ENCODE measurements at regions not wholly inside any gene's neighbourhood (a gene's known extent, or its start where the extent isn't known, plus 50 kb on each side); places are given as distances from the start of the nearest gene placed in this dataset.

DNA sequence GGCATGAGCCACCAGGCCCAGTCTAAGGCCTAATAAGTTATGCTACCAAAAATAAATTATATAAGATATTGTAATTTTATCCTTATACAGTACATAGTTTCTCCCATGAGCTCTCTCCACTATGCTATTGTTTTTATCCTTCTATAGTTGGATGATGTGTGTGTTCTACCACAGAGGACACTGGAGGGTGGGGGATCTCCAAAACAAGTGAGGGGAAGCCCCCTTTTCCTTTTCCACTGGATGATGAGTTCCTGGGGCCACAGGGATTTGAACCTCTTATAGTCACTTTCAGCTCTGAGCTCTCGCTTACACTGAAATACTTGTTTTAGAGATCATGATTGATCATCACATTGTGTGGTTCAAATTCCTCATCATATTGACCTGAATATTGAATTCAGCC, 77.6 kb upstream of the VAV3 start:
- Histone ChIP-seq H3K4me3 (ENCODE audit: insufficient read depth, low read depth, low read length) (no peak overlapping the region), H4K5ac (ENCODE audit: low read depth, low read length) (no peak overlapping the region), H3K4me2 (ENCODE audit: low read depth, low read length) (no peak overlapping the region), H3K56ac (ENCODE audit: extremely low read depth, insufficient read depth, low read length) (no peak overlapping the region), H2AFZ (replicated peaks; ENCODE audit: low read length, poor library complexity) (no peak overlapping the region), H3K18ac (ENCODE audit: low read depth, low read length) (no peak overlapping the region), H3K79me1 (ENCODE audit: low read depth in 1 of 2, low read length in 2 of 2) (no peaks in the 10 kb centered on the region), H2BK15ac (ENCODE audit: low read depth, low read length) (no peak overlapping the region), H3K4me1 (ENCODE audit: control insufficient read depth, insufficient read depth, low read length) (no peaks in the 10 kb centered on the region), H2BK120ac (ENCODE audit: low read depth, low read length) (no peak overlapping the region), H2BK5ac (ENCODE audit: low read depth, low read length, poor library complexity, severe bottlenecking) (no peak overlapping the region), H3K9me1 (ENCODE audit: insufficient read depth, low read length) (no peaks in the 10 kb centered on the region), H2BK20ac (ENCODE audit: low read depth, low read length) (no peak overlapping the region), H3K27me3 (ENCODE audit: control insufficient read depth, insufficient read depth, low read length) (no peaks in the 10 kb centered on the region), H4K8ac (ENCODE audit: low read depth in 2 of 2, low read length in 2 of 2) (no peak overlapping the region), H3K36me3 (ENCODE audit: control insufficient read depth, insufficient read depth, low read length) (no peaks in the 10 kb centered on the region), H3K9me3 (ENCODE audit: control insufficient read depth, insufficient read depth, low read length) (no peaks in the 10 kb centered on the region), H4K20me1 (ENCODE audit: insufficient read depth, low read length) (no peaks in the 10 kb centered on the region), H2AK5ac (ENCODE audit: low read depth, low read length) (no peak overlapping the region), H3K4ac (ENCODE audit: low read depth, low read length) (no peak overlapping the region), H3K9ac (ENCODE audit: low read depth, low read length) (no peak overlapping the region), H3K27ac (ENCODE audit: insufficient read depth, low read length) (no peak overlapping the region), H3K23ac (ENCODE audit: low read depth, low read length) (no peak overlapping the region), H2AK9ac (replicated peaks; ENCODE audit: low read depth, low read length, poor library complexity) (no peak overlapping the region), H3K14ac (replicated peaks; ENCODE audit: low read depth, low read length) (no peak overlapping the region), H4K91ac (ENCODE audit: insufficient read depth, low read depth, low read length) (no peak overlapping the region)
- DNase-seq (no peak), ATAC-seq (ENCODE audit: low read depth) (no peak)
- dilution Hi-C loops (cut with HindIII; ENCODE audit: low sequenced_read_pairs, unreplicated experiment), result no loop called here
- intact Hi-C loops (cut with micrococcal nuclease), result no loop called here
- BruUV-seq (replicated peaks), result no TSS peak
- ChIA-PET CTCF (no interaction called here), POLR2A (ENCODE audit: unreplicated experiment) (no interaction called here)
- no CpG with 5 or more reads among the region's 1 CpG for WGBS, 2 experiments (ENCODE audit: extremely low coverage in 2 of 2, insufficient read length in 1 of 2)
- in situ Hi-C loops (cut with MboI; ENCODE audit: low sequenced_read_pairs), result no loop called here
- no peak for TF ChIP-seq CHD1 (IDR thresholded peaks at IDR 0.05; ENCODE audit: low read depth, low read length)
- no peak for TF ChIP-seq CEBPB (IDR thresholded peaks at IDR 0.05; ENCODE audit: low read depth, low read length)
- TF ChIP-seq USF2 (IDR thresholded peaks at IDR 0.05; ENCODE audit: low read depth, low read length), result no peak
- TF ChIP-seq SMC3 (IDR thresholded peaks at IDR 0.05; ENCODE audit: low read depth, low read length), result no peak
- TF ChIP-seq RAD21 (IDR thresholded peaks at IDR 0.05; ENCODE audit: low read length), result no peak
- no peak for TF ChIP-seq BHLHE40 (IDR thresholded peaks at IDR 0.05; ENCODE audit: low read depth, low read length)
- no peak for TF ChIP-seq NFE2L2 (IDR thresholded peaks at IDR 0.05; ENCODE audit: low read depth, low read length)
- TF ChIP-seq MAZ (IDR thresholded peaks at IDR 0.05; ENCODE audit: borderline replicate concordance, low read depth, low read length), result no peak
- TF ChIP-seq FOS (IDR thresholded peaks at IDR 0.05; ENCODE audit: low read depth, low read length), result no peak
- no peak for TF ChIP-seq MAFK (IDR thresholded peaks at IDR 0.05; ENCODE audit: low read depth, low read length)
- TF ChIP-seq RCOR1 (IDR thresholded peaks at IDR 0.05; ENCODE audit: insufficient replicate concordance, low read length), result no peak
- TF ChIP-seq POLR2A (IDR thresholded peaks at IDR 0.05; ENCODE audit: low read depth, low read length), result no peak
